Gastroesophageal sphincter (tissue), 4 donors: ENCODE measurements at regions not wholly inside any gene's neighbourhood (a gene's known extent, or its start where the extent isn't known, plus 50 kb on each side); places are given as distances from the start of the nearest gene placed in this dataset.

Experiments
- ATAC-seq: fragments of 150-250 bp; one replicate; pipeline ENCODE4 v1.9.1; 2016; ENCODE audit warnings: mild to moderate bottlenecking, moderate library complexity
- H3K27ac ChIP-seq, 4 donors: fragments of 200-600 bp; sonication (generic) in 3 of 4; 1 replicate in 3 of 4; 2 replicates in 1 of 4; pipeline ENCODE4 v1.5.1; 2016 to 2019
- H3K27me3 ChIP-seq: fragments of 200-600 bp; sonication (generic); one replicate; pipeline ENCODE4 v1.5.1; 2019
- H3K36me3 ChIP-seq, 2 donors: fragments of 200-600 bp; sonication (generic); one replicate each; pipeline ENCODE4 v1.5.1; 2019; ENCODE audit warnings: control low read depth in 1 of 2
- H3K4me1 ChIP-seq, 3 donors: fragments of 200-600 bp; sonication (generic); 1 replicate in 2 of 3; 2 replicates in 1 of 3; pipeline ENCODE4 v1.5.1; 2016 to 2019; ENCODE audit warnings: control low read depth in 2 of 3
- H3K4me3 ChIP-seq, 2 donors: fragments of 200-600 bp; sonication (generic); one replicate each; pipeline ENCODE4 v1.5.1; 2019; ENCODE audit warnings: mild to moderate bottlenecking in 1 of 2, moderate library complexity in 1 of 2
- H3K9me3 ChIP-seq, 3 donors: fragments of 200-600 bp; sonication (generic); one replicate each; pipeline ENCODE4 v1.5.1; 2017 to 2019; ENCODE audit warnings: control low read depth in 2 of 3
- CTCF ChIP-seq, 4 experiments: fragments of 200-600 bp in 2 of 4; fragments of 450-650 bp in 2 of 4; sonication (generic) in 1 of 4; IDR thresholded peaks; one replicate each; pipeline ENCODE4 v1.5.1; 2017 to 2019; ENCODE audit warnings: antibody characterized with exemption in 4 of 4, mild to moderate bottlenecking in 2 of 4, moderate library complexity in 2 of 4
- EP300 ChIP-seq: sonication (generic); formaldehyde crosslinking; IDR thresholded peaks from one replicate; pipeline ENCODE4 v1.6.1; 2017; ENCODE audit warnings: antibody characterized with exemption, mild to moderate bottlenecking
- POLR2A ChIP-seq, 2 donors: fragments of 450-650 bp; IDR thresholded peaks; one replicate each; pipeline ENCODE4 v1.6.1; 2017; ENCODE audit warnings: antibody characterized with exemption in 2 of 2, mild to moderate bottlenecking in 2 of 2, moderate library complexity in 1 of 2
- POLR2AphosphoS5 ChIP-seq: sonication (generic); formaldehyde crosslinking; IDR thresholded peaks from one replicate; pipeline ENCODE4 v1.6.1; 2017; ENCODE audit warnings: antibody characterized with exemption
- WGBS, 2 donors: methylation state at CpG; one replicate each; pipeline ENCODE4 v1.1.5; 2018; ENCODE audit warnings: low coverage in 1 of 2; 5-methylcytosine and 5-hydroxymethylcytosine counted together

- Histone ChIP-seq H3K27ac (no peak overlapping the region), H3K27me3 (no peaks in the 10 kb centered on the region), H3K4me1 (no peaks in the 10 kb centered on the region), H3K36me3 (no peaks in the 10 kb centered on the region), H3K9me3 (no peaks in the 10 kb centered on the region), H3K4me3 (no peak overlapping the region)
- TF ChIP-seq POLR2A (IDR thresholded peaks at IDR 0.05): no peak
- ATAC-seq: no peak
- WGBS, 2 donors: 31 to 52% methylated on average over 4 of the region's 4 CpGs
Observed at GRCh38 chr10:111545861-111546605, 469.2 kb downstream of the ADRA2A start.

- Histone ChIP-seq H3K4me1 (no peaks in the 10 kb centered on the region), H3K9me3 (no peaks in the 10 kb centered on the region), H3K36me3 (no peaks in the 10 kb centered on the region), H3K27ac (no peak overlapping the region), H3K27me3 (no peaks in the 10 kb centered on the region), H3K4me3 (no peak overlapping the region)
- no peak for ATAC-seq
- no peak for TF ChIP-seq POLR2A (IDR thresholded peaks at IDR 0.05)
- no peak for TF ChIP-seq EP300
- TF ChIP-seq POLR2AphosphoS5: no peak
- TF ChIP-seq CTCF (IDR thresholded peaks at IDR 0.05): no peak
- 88 to 100% methylated on average over 1 of the region's 1 CpG for WGBS, 2 donors
Observed at GRCh38 chr10:111548084-111548726, 471.4 kb downstream of the ADRA2A start.

GRCh38 chr10:111551001-111551400 is 474.2 kb downstream of the ADRA2A start:
- Histone ChIP-seq H3K9me3 (no peaks in the 10 kb centered on the region), H3K27me3 (no peaks in the 10 kb centered on the region), H3K4me1 (no peaks in the 10 kb centered on the region), H3K4me3 (no peak overlapping the region), H3K27ac (no peak overlapping the region), H3K36me3 (no peaks in the 10 kb centered on the region)
- no peak for TF ChIP-seq POLR2AphosphoS5
- no peak for TF ChIP-seq EP300
- TF ChIP-seq POLR2A (IDR thresholded peaks at IDR 0.05): no peak
- TF ChIP-seq CTCF (IDR thresholded peaks at IDR 0.05): no peak
- ATAC-seq: no peak
- 76 to 77% methylated on average over 5 of the region's 5 CpGs for WGBS, 2 donors

GRCh38 chr10:111556666-111557065 is 479.8 kb downstream of the ADRA2A start:
- TF ChIP-seq POLR2A (IDR thresholded peaks at IDR 0.05) (no peak), CTCF (IDR thresholded peaks at IDR 0.05) (no peak), POLR2AphosphoS5 (no peak), EP300 (no peak)
- Histone ChIP-seq H3K36me3 (no peaks in the 10 kb centered on the region), H3K27me3 (no peaks in the 10 kb centered on the region), H3K27ac (no peak overlapping the region), H3K4me3 (no peak overlapping the region), H3K4me1 (no peaks in the 10 kb centered on the region), H3K9me3 (no peaks in the 10 kb centered on the region)
- WGBS, 2 donors: 58 to 67% methylated on average over 3 of the region's 3 CpGs
- ATAC-seq: no peak

DNA sequence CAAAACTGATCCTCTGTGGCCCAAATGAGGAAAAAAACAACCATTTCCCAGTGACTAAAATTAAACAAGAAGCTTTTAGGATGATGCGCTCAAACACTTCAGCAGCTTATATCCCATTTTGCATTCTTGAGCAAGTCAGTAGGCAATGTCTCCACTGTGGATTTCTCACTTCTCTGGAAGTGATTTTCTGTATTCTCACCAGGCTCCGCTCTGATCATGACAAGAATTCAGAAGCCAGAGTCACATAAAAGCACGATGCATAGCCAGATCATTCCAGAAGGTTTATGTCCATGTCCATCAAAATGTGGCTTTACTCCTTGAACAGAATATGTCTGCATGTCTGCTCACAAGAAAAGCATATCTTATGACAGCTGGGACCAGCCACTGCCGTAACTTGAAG is 481.4 kb downstream of the ADRA2A start:
- Histone ChIP-seq H3K4me1 (no peaks in the 10 kb centered on the region), H3K36me3 (no peaks in the 10 kb centered on the region), H3K27ac (no peak overlapping the region), H3K4me3 (no peak overlapping the region), H3K9me3 (no peaks in the 10 kb centered on the region), H3K27me3 (no peaks in the 10 kb centered on the region)
- no peak for ATAC-seq
- 83 to 93% methylated on average over 3 to 4 of the region's 4 CpGs for WGBS, 2 donors
- TF ChIP-seq POLR2A (IDR thresholded peaks at IDR 0.05) (no peak), EP300 (no peak), POLR2AphosphoS5 (no peak), CTCF (IDR thresholded peaks at IDR 0.05) (no peak)
